GM23338 (cell line): ENCODE measurements at regions not wholly inside any gene's neighbourhood (a gene's known extent, or its start where the extent isn't known, plus 50 kb on each side); places are given as distances from the start of the nearest gene placed in this dataset.

Source experiments
- ATAC-seq: fragments of 200-7000 bp; cut with Tn5 transposase; 3 replicates; pipeline ENCODE4 v1.9.1; 2020
- DNase-seq: peaks from one replicate; pipeline ENCODE4 v3.0.0-alpha.2; 2015; ENCODE audit warnings: low spot score
- H2AFZ ChIP-seq: fragments of 200-600 bp; sonication (generic); 2 replicates; pipeline ENCODE4 v1.8.0; 2016; ENCODE audit warnings: antibody characterized with exemption, mild to moderate bottlenecking, moderate library complexity
- H3F3A ChIP-seq: fragments of 200-600 bp; sonication (generic); replicated peaks from 2 replicates; pipeline ENCODE4 v1.8.0; 2017; ENCODE audit warnings: antibody characterized with exemption, mixed run types, low read depth
- H3K27ac ChIP-seq: fragments of 200-600 bp; sonication (generic); 2 replicates; pipeline ENCODE4 v1.6.1; 2016; ENCODE audit warnings: low read depth
- H3K27me3 ChIP-seq: fragments of 200-600 bp; sonication (generic); 2 replicates; pipeline ENCODE4 v1.8.0; 2016; ENCODE audit warnings: mild to moderate bottlenecking, mixed run types, moderate library complexity; ENCODE audit not compliant: insufficient read depth
- H3K36me3 ChIP-seq: fragments of 200-600 bp; sonication (generic); 2 replicates; pipeline ENCODE4 v1.8.0; 2016; ENCODE audit warnings: mild to moderate bottlenecking; ENCODE audit not compliant: insufficient read depth
- H3K4me1 ChIP-seq: fragments of 200-600 bp; sonication (generic); 2 replicates; pipeline ENCODE4 v1.8.0; 2016; ENCODE audit warnings: mild to moderate bottlenecking, moderate library complexity; ENCODE audit not compliant: insufficient read depth
- H3K4me2 ChIP-seq: fragments of 200-600 bp; sonication (generic); 2 replicates; pipeline ENCODE4 v1.7.1; 2017; ENCODE audit warnings: mixed run types
- H3K4me3 ChIP-seq: fragments of 200-600 bp; sonication (generic); 2 replicates; pipeline ENCODE4 v1.6.1; 2016; ENCODE audit warnings: mixed run types
- H3K79me2 ChIP-seq: fragments of 200-600 bp; sonication (generic); replicated peaks from 2 replicates; pipeline ENCODE4 v1.8.0; 2017; ENCODE audit warnings: mild to moderate bottlenecking; ENCODE audit not compliant: insufficient read depth
- H3K9me2 ChIP-seq: fragments of 200-600 bp; sonication (generic); 2 replicates; pipeline ENCODE4 v1.8.0; 2017; ENCODE audit not compliant: insufficient read depth
- H4K20me1 ChIP-seq: fragments of 200-600 bp; sonication (generic); replicated peaks from 2 replicates; pipeline ENCODE4 v1.8.0; 2017; ENCODE audit warnings: mild to moderate bottlenecking; ENCODE audit not compliant: insufficient read depth
- H3K27ac Mint-ChIP-seq: 2 replicates; pipeline ENCODE4 v1.8.0; 2020; ENCODE audit warnings: inconsistent platforms, mild to moderate bottlenecking, moderate library complexity, mixed read lengths
- H3K27me3 Mint-ChIP-seq: 3 replicates; pipeline ENCODE4 v1.8.0; 2022; ENCODE audit warnings: low read depth, mild to moderate bottlenecking, moderate library complexity, mixed read lengths, inconsistent platforms; ENCODE audit not compliant: insufficient read depth, poor library complexity
- H3K36me3 Mint-ChIP-seq: 3 replicates; pipeline ENCODE4 v1.8.0; 2021; ENCODE audit warnings: low read depth, mild to moderate bottlenecking, inconsistent platforms, moderate library complexity, mixed read lengths
- H3K4me1 Mint-ChIP-seq: 3 replicates; pipeline ENCODE4 v1.8.0; 2020; ENCODE audit warnings: mild to moderate bottlenecking, inconsistent platforms, mixed read lengths
- H3K4me3 Mint-ChIP-seq: 3 replicates; pipeline ENCODE4 v1.8.0; 2021; ENCODE audit warnings: moderate library complexity, mild to moderate bottlenecking, inconsistent platforms, mixed read lengths
- H3K9me3 Mint-ChIP-seq: 3 replicates; pipeline ENCODE4 v1.8.0; 2020; ENCODE audit warnings: moderate library complexity, mild to moderate bottlenecking, inconsistent platforms, mixed read lengths
- CREB1 ChIP-seq: fragments of 250-450 bp; sonication (Bioruptor Pico); IDR thresholded peaks from 2 replicates; pipeline ENCODE4 v1.5.0; 2020; ENCODE audit warnings: low read depth, mild to moderate bottlenecking, moderate library complexity
- CTCF ChIP-seq, 2 experiments: fragments of 200-600 bp in 1 of 2; sonication (generic) in 1 of 2; conservative IDR thresholded peaks; 2 replicates each; pipeline versions ENCODE4 v1.5.1 to v1.6.1; 2016 to 2017; ENCODE audit warnings: antibody characterized with exemption in 2 of 2, low read depth in 2 of 2, mild to moderate bottlenecking in 2 of 2, moderate library complexity in 1 of 2
- ETS1 ChIP-seq: IDR thresholded peaks from 2 replicates; pipeline ENCODE4 v1.6.1; 2016; ENCODE audit warnings: antibody characterized with exemption
- EZH2 ChIP-seq: fragments of 200-600 bp; sonication (generic); IDR thresholded peaks from one replicate; pipeline ENCODE4 v1.8.0; 2017; ENCODE audit warnings: antibody characterized with exemption, mild to moderate bottlenecking, low read depth; ENCODE audit not compliant: unreplicated experiment
- EZH2phosphoT487 ChIP-seq: fragments of 200-600 bp; sonication (generic); IDR thresholded peaks from one replicate; pipeline ENCODE4 v1.8.1; 2018; ENCODE audit warnings: antibody characterized with exemption; ENCODE audit not compliant: unreplicated experiment
- JUNB ChIP-seq: IDR thresholded peaks from one replicate; pipeline ENCODE4 v1.6.1; 2016; ENCODE audit warnings: antibody characterized with exemption; ENCODE audit not compliant: unreplicated experiment
- NANOG ChIP-seq: IDR thresholded peaks from 2 replicates; pipeline ENCODE4 v1.6.1; 2016; ENCODE audit warnings: antibody characterized with exemption, borderline replicate concordance
- POLR2AphosphoS5 ChIP-seq: IDR thresholded peaks from 2 replicates; pipeline ENCODE4 v1.6.1; 2016; ENCODE audit warnings: antibody characterized with exemption, low read depth
- REST ChIP-seq: IDR thresholded peaks from one replicate; pipeline ENCODE4 v1.6.1; 2018; ENCODE audit warnings: antibody characterized with exemption; ENCODE audit not compliant: unreplicated experiment
- STAT1 ChIP-seq: IDR thresholded peaks from one replicate; pipeline ENCODE4 v1.6.1; 2016; ENCODE audit warnings: antibody characterized with exemption; ENCODE audit not compliant: unreplicated experiment
- ZNF114 ChIP-seq: fragments of 250-450 bp; sonication (Bioruptor Pico); IDR thresholded peaks from 2 replicates; pipeline ENCODE4 v1.5.0; 2020; ENCODE audit warnings: mild to moderate bottlenecking, moderate library complexity
- ZNF331 ChIP-seq: fragments of 250-450 bp; sonication (Bioruptor Pico); IDR thresholded peaks from 2 replicates; pipeline ENCODE4 v1.5.0; 2020; ENCODE audit warnings: low read depth, mild to moderate bottlenecking, moderate library complexity
- ZNF462 ChIP-seq: fragments of 250-450 bp; sonication (Bioruptor Pico); IDR thresholded peaks from 2 replicates; pipeline ENCODE4 v1.5.0; 2020; ENCODE audit warnings: mild to moderate bottlenecking, moderate library complexity

GRCh38 chr16:80408014-80408413 is 132.8 kb upstream of the DYNLRB2 start:
- Mint-ChIP-seq H3K4me3 (no peak overlapping the region), H3K27ac (no peak overlapping the region), H3K27me3 (no peaks in the 10 kb centered on the region), H3K36me3 (no peaks in the 10 kb centered on the region), H3K4me1 (no peaks in the 10 kb centered on the region), H3K9me3 (no peaks in the 10 kb centered on the region)
- Histone ChIP-seq H3F3A (no peaks in the 10 kb centered on the region), H3K4me1 (no peaks in the 10 kb centered on the region), H3K4me3 (no peak overlapping the region), H3K4me2 (no peak overlapping the region), H2AFZ (no peak overlapping the region), H3K79me2 (no peaks in the 10 kb centered on the region), H3K27ac (no peak overlapping the region), H3K36me3 (no peaks in the 10 kb centered on the region), H3K27me3 (no peaks in the 10 kb centered on the region), H4K20me1 (no peaks in the 10 kb centered on the region), H3K9me2 (peaks cover 6% of the 10 kb centered on the region; the same call in 1 of the 2 replicates)
- no peak for ATAC-seq
- TF ChIP-seq POLR2AphosphoS5 (no peak), NANOG (no peak), CREB1 (no peak), ZNF331 (no peak), ETS1 (no peak), CTCF (conservative IDR thresholded peaks at IDR 0.05; ENCODE audit: low read depth in 2 of 2) (no peak), ZNF114 (CRISPR knock-in tag) (no peak), EZH2phosphoT487 (no peak), ZNF462 (CRISPR knock-in tag) (no peak), EZH2 (no peak), JUNB (no peak), REST (no peak), STAT1 (no peak)
- no peak for DNase-seq
